Left colon (tissue), 2 donors: ENCODE measurements at regions not wholly inside any gene's neighbourhood (a gene's known extent, or its start where the extent isn't known, plus 50 kb on each side); places are given as distances from the start of the nearest gene placed in this dataset.
"Not testable (repeated sequence)": the region's sequence is repeated elsewhere in the genome, so short reads cannot be mapped to it uniquely, and the experiment has no call there.

Source experiments
- ATAC-seq: fragments of 200-7000 bp; cut with Tn5 transposase; one replicate; pipeline ENCODE4 v1.9.1; 2020; ENCODE audit warnings: mild to moderate bottlenecking, moderate library complexity
- DNase-seq, 2 donors: peaks; one replicate each; pipeline ENCODE4 v3.0.0-alpha.2; 2020
- intact Hi-C, 2 donors: fragments of 100-400 bp; cut with DNase I in 1 of 2; cut with micrococcal nuclease in 1 of 2; formaldehyde crosslinking; loops; one replicate each; pipeline versions ENCODE4 v1.11.2 to v1.14.0; 2022; cut with DNase I, micrococcal nuclease
- donor health status: DM: no; HTN: no; CAD: no.
- donor health status: DM: yes; HTN: yes; CAD: no.

- no peak for ATAC-seq
- no peak for DNase-seq
Measured at GRCh38 chr4:164614999-164615398, 138.9 kb upstream of the SMIM31 start.

GRCh38 chr4:164615964-164616363, 138.0 kb upstream of the SMIM31 start:
- intact Hi-C loops: no loop called here
- ATAC-seq (no peak), DNase-seq (no peak)

More at GRCh38 chr4:164614999-164615398, 138.9 kb upstream of the SMIM31 start:
- intact Hi-C loops: no loop called here

GRCh38 chr4:164616961-164617360, 137.0 kb upstream of the SMIM31 start:
- ATAC-seq (no peak), DNase-seq (no peak)
- intact Hi-C loops: no loop called here

- no peak for ATAC-seq
- intact Hi-C loops: no loop called here
- DNase-seq: no peak
Measured at GRCh38 chr4:164617426-164617825, 136.5 kb upstream of the SMIM31 start.

- intact Hi-C loops: no loop called here
- DNase-seq (no peak), ATAC-seq (no peak)
Measured at GRCh38 chr4:164617911-164618310, 136.0 kb upstream of the SMIM31 start.

- intact Hi-C loops: no loop called here
- DNase-seq: no peak
- ATAC-seq: no peak
Measured at GRCh38 chr4:164621886-164622521, 131.9 kb upstream of the SMIM31 start.

GRCh38 chr4:164623099-164623498, 130.8 kb upstream of the SMIM31 start:
- DNase-seq: no peak
- ATAC-seq: no peak
- intact Hi-C loops: no loop called here

- ATAC-seq: no peak
- intact Hi-C loops: no loop called here
Measured at GRCh38 chr4:164639001-164639400, 114.9 kb upstream of the SMIM31 start.

GRCh38 chr4:164648151-164648848, 105.6 kb upstream of the SMIM31 start:
- ATAC-seq (no peak), DNase-seq (no peak)
- intact Hi-C loops: no loop called here

More at GRCh38 chr4:164639001-164639400, 114.9 kb upstream of the SMIM31 start:
- DNase-seq: no peak

- DNase-seq: no peak
- intact Hi-C loops: no loop called here
- no peak for ATAC-seq
Measured at GRCh38 chr4:164648849-164649212, 105.1 kb upstream of the SMIM31 start.

- no peak for DNase-seq
- intact Hi-C loops: no loop called here
- no peak for ATAC-seq
Measured at GRCh38 chr4:164659765-164660164, 94.2 kb upstream of the SMIM31 start.

GRCh38 chr4:164676152-164676551, 77.8 kb upstream of the SMIM31 start:
- DNase-seq, intact Hi-C loops, ATAC-seq: not testable (repeated sequence)

GRCh38 chr4:164683040-164683439, 70.9 kb upstream of the SMIM31 start:
- DNase-seq: no peak
- intact Hi-C loops: no loop called here
- ATAC-seq: no peak

- intact Hi-C loops: no loop called here
- no peak for DNase-seq
- ATAC-seq: no peak
Measured at GRCh38 chr4:164695650-164696049, 58.3 kb upstream of the SMIM31 start.

GRCh38 chr4:164700471-164700870, 53.5 kb upstream of the SMIM31 start:
- no peak for ATAC-seq
- peak in 1 of 2 donors; percentile 3 for DNase-seq
- intact Hi-C loops: no loop called here

- intact Hi-C loops: no loop called here
- ATAC-seq (no peak), DNase-seq (no peak)
Measured at GRCh38 chr4:164701665-164702064, 52.3 kb upstream of the SMIM31 start.
